Brain microvascular endothelial cell (primary cell): ENCODE measurements at regions not wholly inside any gene's neighbourhood (a gene's known extent, or its start where the extent isn't known, plus 50 kb on each side); places are given as distances from the start of the nearest gene placed in this dataset.

ENCODE experiments used
- DNase-seq: peaks from one replicate; pipeline ENCODE4 v3.0.0-alpha.2; 2020
- H3K27ac ChIP-seq: fragments of 250-450 bp; sonication (Bioruptor Pico); 2 replicates; pipeline ENCODE4 v1.5.1; 2020; ENCODE audit warnings: mild to moderate bottlenecking, moderate library complexity
- H3K27me3 ChIP-seq: fragments of 250-450 bp; sonication (Bioruptor Pico); replicated peaks from 2 replicates; pipeline ENCODE4 v1.5.1; 2020; ENCODE audit warnings: mild to moderate bottlenecking
- H3K36me3 ChIP-seq: fragments of 250-450 bp; sonication (Bioruptor Pico); replicated peaks from 2 replicates; pipeline ENCODE4 v1.5.1; 2020; ENCODE audit warnings: mild to moderate bottlenecking
- H3K4me3 ChIP-seq: 2 replicates; pipeline ENCODE4 v1.5.1; 2011; ENCODE audit warnings: low read depth, mild to moderate bottlenecking, control low read depth, low read length, moderate library complexity
- in situ Hi-C: cut with HindIII; loops from 2 replicates; pipeline ENCODE4 v1.10.0; 2017; ENCODE audit warnings: low sequenced_read_pairs, low pct_ligation_motif_present
- TF ChIP-seq, protein P1 (sequence below): IDR thresholded peaks from 2 replicates; pipeline ENCODE4 v1.5.1; 2011; ENCODE audit warnings: low read depth, mild to moderate bottlenecking, moderate library complexity, low read length, control low read depth, inconsistent platforms; ENCODE audit errors: missing control alignments

DNA sequence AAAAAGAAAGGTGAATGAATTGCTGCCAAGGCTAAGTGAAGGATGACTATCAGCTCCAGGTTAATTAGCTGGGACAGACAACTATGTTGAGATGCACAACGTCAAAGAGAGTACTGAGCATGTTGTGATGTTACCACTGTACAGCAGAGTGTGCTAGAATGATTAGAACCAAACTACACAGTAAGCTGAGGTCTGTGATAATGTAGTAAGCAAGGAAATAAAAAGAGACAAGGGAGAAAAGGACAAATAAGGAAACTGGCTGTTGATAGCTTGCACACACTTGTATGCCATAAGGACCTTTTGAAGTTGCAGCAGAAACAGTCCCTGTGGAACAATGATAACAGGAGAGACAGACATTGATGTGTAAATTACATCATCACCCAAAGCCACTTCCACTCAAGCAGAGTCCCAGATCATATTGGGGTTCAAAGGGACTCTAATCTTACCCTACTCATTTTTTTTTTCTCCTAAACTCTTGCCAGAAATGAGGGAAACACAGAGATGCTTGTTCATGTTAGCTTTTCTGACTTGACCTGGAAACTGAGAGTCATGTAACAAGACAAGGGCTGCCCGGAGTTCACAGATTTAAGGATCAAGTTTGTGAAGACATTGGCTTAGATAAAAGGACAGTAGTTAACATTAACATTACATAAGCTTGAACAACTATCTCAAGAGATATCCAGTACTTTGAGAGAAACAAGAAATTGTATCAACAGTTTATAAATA lies 189.9 kb downstream of the CENPW start:
- Histone ChIP-seq H3K27me3 (no peaks in the 10 kb centered on the region), H3K36me3 (no peaks in the 10 kb centered on the region)
- TF ChIP-seq, protein P1, sequence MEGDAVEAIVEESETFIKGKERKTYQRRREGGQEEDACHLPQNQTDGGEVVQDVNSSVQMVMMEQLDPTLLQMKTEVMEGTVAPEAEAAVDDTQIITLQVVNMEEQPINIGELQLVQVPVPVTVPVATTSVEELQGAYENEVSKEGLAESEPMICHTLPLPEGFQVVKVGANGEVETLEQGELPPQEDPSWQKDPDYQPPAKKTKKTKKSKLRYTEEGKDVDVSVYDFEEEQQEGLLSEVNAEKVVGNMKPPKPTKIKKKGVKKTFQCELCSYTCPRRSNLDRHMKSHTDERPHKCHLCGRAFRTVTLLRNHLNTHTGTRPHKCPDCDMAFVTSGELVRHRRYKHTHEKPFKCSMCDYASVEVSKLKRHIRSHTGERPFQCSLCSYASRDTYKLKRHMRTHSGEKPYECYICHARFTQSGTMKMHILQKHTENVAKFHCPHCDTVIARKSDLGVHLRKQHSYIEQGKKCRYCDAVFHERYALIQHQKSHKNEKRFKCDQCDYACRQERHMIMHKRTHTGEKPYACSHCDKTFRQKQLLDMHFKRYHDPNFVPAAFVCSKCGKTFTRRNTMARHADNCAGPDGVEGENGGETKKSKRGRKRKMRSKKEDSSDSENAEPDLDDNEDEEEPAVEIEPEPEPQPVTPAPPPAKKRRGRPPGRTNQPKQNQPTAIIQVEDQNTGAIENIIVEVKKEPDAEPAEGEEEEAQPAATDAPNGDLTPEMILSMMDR = no peak

DNA sequence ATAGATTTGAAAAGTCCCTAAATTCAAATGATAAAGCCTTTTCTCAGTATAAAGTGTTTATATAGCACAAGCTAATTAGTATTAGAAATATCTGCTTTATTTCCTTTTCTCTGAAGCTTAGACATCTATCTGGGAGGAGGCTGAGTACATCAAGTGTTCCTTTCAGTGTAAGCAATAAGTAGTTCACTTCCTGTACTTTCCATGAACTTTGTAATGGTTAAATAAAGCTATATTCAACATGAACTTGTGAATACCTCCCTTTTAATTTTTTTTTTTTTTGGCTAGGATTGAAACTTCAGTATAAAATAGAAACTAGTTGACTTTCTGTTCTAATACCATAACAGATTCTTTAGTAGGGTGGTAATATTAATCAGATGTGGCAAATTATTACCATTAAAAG lies 190.9 kb downstream of the CENPW start:
- in situ Hi-C loops = no loop called here
- TF ChIP-seq, protein P1 = no peak
- Histone ChIP-seq H3K4me3 (no peak overlapping the region), H3K36me3 (no peaks in the 10 kb centered on the region), H3K27me3 (no peaks in the 10 kb centered on the region), H3K27ac (no peak overlapping the region)
- no peak for DNase-seq

More for the DNA sequence above, 189.9 kb downstream of the CENPW start:
- no peak overlapping the region for H3K27ac ChIP-seq
- H3K4me3 ChIP-seq = no peak overlapping the region
- DNase-seq = no peak
- in situ Hi-C loops = no loop called here

DNA sequence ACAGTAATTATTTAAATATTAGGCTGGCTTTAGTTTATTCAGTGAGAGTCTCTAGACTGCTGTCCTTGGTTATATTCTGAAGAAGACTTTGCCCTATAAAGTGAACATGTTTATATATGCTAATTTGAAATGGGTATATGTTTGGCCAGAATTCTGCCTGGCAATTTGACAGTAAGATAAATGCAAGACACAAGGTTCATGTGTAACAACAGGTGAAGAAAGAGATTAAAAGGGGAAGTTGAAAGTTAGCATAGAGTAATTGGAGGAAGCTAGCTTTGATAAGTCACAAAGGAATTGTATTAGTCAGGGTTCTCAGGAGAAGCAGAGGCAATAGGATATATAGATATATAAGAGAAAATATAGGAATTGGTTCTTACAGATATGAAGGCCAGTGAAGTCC lies 191.4 kb downstream of the CENPW start:
- DNase-seq = no peak
- H3K27me3 ChIP-seq = no peaks in the 10 kb centered on the region
- in situ Hi-C loops = no loop called here
- TF ChIP-seq, protein P1 = no peak
- no peaks in the 10 kb centered on the region for H3K36me3 ChIP-seq
- H3K27ac ChIP-seq = no peak overlapping the region
- H3K4me3 ChIP-seq = no peak overlapping the region

DNA sequence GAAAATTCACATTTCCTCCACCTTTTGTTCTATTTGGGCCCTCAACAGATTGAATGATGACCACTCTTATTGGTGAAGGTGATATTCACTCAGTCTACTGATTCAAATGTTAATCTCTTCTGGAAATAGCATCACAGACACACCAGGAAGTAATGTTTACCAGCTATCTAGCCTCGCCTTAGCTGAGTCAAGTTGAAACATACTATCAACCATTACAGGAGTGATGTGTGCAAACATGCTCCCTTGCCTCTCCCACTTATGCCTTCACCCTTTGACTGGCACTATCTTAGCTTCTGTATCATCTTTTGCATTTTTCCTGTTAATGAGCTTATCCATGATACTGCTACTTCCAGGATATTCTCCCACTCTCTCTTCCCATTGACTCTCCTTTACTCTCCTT lies 191.9 kb downstream of the CENPW start:
- Histone ChIP-seq H3K36me3 (no peaks in the 10 kb centered on the region), H3K4me3 (no peak overlapping the region), H3K27ac (no peak overlapping the region), H3K27me3 (no peaks in the 10 kb centered on the region)
- DNase-seq = no peak
- TF ChIP-seq, protein P1 = no peak
- in situ Hi-C loops = no loop called here

DNA sequence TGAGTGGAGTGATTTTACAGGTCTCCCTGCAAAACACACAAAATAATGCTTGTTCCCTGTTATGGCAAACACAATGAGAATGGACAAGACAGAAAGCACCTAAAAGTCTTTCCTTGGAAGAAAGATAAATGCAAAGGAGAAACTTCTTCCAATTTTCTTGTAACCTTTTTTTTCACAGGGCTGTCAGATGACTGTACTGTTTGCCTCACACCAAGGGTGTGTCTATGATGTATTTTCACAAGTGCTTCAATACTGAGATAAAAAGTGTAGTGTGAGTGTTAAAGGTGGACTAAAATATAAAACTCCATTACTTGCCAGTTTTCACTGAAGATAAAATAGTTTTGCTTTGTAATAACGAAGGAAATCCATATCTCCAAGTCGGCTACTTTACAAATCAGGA lies 194.5 kb downstream of the CENPW start:
- in situ Hi-C loops = no loop called here
- H3K27me3 ChIP-seq = no peaks in the 10 kb centered on the region
- DNase-seq = no peak
- H3K36me3 ChIP-seq = no peaks in the 10 kb centered on the region
- TF ChIP-seq, protein P1 = no peak
- H3K4me3 ChIP-seq = no peak overlapping the region
- H3K27ac ChIP-seq = no peak overlapping the region

DNA sequence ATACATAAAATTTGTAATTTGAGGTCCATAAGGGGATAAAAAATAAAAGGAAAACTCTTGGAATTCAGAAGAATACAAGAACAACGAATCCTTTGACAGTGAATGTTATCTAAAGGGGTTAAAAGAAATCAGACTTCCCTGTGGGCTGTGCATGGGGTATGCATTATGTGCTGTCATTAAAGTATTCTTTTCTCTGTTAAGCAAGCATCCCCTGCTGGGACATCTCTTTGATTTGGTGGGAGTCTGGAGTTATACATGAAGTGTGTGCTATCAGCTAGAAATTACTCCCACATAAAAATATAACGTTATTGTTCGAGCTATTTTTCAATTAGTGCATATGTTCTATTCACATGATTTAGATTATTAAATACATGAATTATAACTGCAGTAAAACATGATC lies 195.2 kb downstream of the CENPW start:
- no peak for DNase-seq
- Histone ChIP-seq H3K27ac (no peak overlapping the region), H3K27me3 (no peaks in the 10 kb centered on the region), H3K4me3 (no peak overlapping the region), H3K36me3 (no peaks in the 10 kb centered on the region)
- in situ Hi-C loops = no loop called here
- TF ChIP-seq, protein P1 = no peak
